GM21381 (cell line): ENCODE measurements at regions not wholly inside any gene's neighbourhood (a gene's known extent, or its start where the extent isn't known, plus 50 kb on each side); places are given as distances from the start of the nearest gene placed in this dataset.
"Not testable (repeated sequence)": the region's sequence is repeated elsewhere in the genome, so short reads cannot be mapped to it uniquely, and the experiment has no call there.

Experiments
- ATAC-seq: cut with Tn5 transposase; IDR thresholded peaks from one replicate; pipeline ENCODE4 v1.9.1; 2021; ENCODE audit warnings: mild to moderate bottlenecking, moderate library complexity; ENCODE audit not compliant: unreplicated experiment

GRCh38 chr4:83748711-83749110, 212.8 kb downstream of the GPAT3 start:
- no peak for ATAC-seq

- ATAC-seq: no peak
These were observed 203.0 kb downstream of the GPAT3 start for GRCh38 chr4:83738895-83739294.

- no peak for ATAC-seq
These were observed 198.7 kb downstream of the GPAT3 start for GRCh38 chr4:83734576-83734975.

- no peak for ATAC-seq
These were observed 196.3 kb downstream of the GPAT3 start for GRCh38 chr4:83732114-83732635.

- ATAC-seq: no peak
These were observed 195.7 kb downstream of the GPAT3 start for GRCh38 chr4:83731609-83732008.

- not testable (repeated sequence) for ATAC-seq
These were observed 195.1 kb downstream of the GPAT3 start for GRCh38 chr4:83730958-83731357.

- no peak for ATAC-seq
These were observed 192.3 kb downstream of the GPAT3 start for GRCh38 chr4:83728191-83728590.

- ATAC-seq: no peak
These were observed 189.6 kb downstream of the GPAT3 start for GRCh38 chr4:83725336-83726085.

- no peak for ATAC-seq
These were observed 188.8 kb downstream of the GPAT3 start for GRCh38 chr4:83724485-83725335.

GRCh38 chr4:83723609-83724008, 187.7 kb downstream of the GPAT3 start:
- no peak for ATAC-seq

GRCh38 chr4:83722730-83723269, 186.9 kb downstream of the GPAT3 start:
- ATAC-seq: no peak

- no peak for ATAC-seq
These were observed 181.0 kb downstream of the GPAT3 start for GRCh38 chr4:83716874-83717273.

- ATAC-seq: no peak
These were observed 177.0 kb downstream of the GPAT3 start for GRCh38 chr4:83712890-83713289.

GRCh38 chr4:83709627-83710026, 173.7 kb downstream of the GPAT3 start:
- no peak for ATAC-seq

- no peak for ATAC-seq
These were observed 172.7 kb downstream of the GPAT3 start for GRCh38 chr4:83708500-83709175.

- ATAC-seq: no peak
These were observed 168.9 kb downstream of the GPAT3 start for GRCh38 chr4:83704786-83705185.

- ATAC-seq: no peak
These were observed 167.8 kb downstream of the GPAT3 start for GRCh38 chr4:83703752-83704151.

GRCh38 chr4:83701041-83701440, 165.1 kb downstream of the GPAT3 start:
- no peak for ATAC-seq

GRCh38 chr4:83699358-83699757, 163.4 kb downstream of the GPAT3 start:
- no peak for ATAC-seq

GRCh38 chr4:83692028-83692427, 156.1 kb downstream of the GPAT3 start:
- ATAC-seq: no peak

GRCh38 chr4:83686166-83686565, 150.3 kb downstream of the GPAT3 start:
- ATAC-seq: no peak
